ENCODE measurements at regions not wholly inside any gene's neighbourhood (a gene's known extent, or its start where the extent isn't known, plus 50 kb on each side); places are given as distances from the start of the nearest gene placed in this dataset.
"Not testable (repeated sequence)": the region's sequence is repeated elsewhere in the genome, so short reads cannot be mapped to it uniquely, and the experiment has no call there.

- no peaks in the 10 kb centered on the region for H3K4me1 Mint-ChIP-seq (ENCODE audit: low read depth, unreplicated experiment)
- no peaks in the 10 kb centered on the region for H3K36me3 Mint-ChIP-seq (ENCODE audit: low read depth, unreplicated experiment)
- no peaks in the 10 kb centered on the region for H4K20me1 ChIP-seq (ENCODE audit: insufficient read depth, low read length)
- H2AFZ ChIP-seq (ENCODE audit: low read depth, low read length), result no peak overlapping the region
- no peak overlapping the region for H3K4me3 Mint-ChIP-seq (ENCODE audit: unreplicated experiment)
- peaks cover 6% of the 10 kb centered on the region for H3K9me3 Mint-ChIP-seq (ENCODE audit: unreplicated experiment)
- DNase-seq (ENCODE audit: low read depth), result no peak
- TF ChIP-seq EZH2 (IDR thresholded peaks at IDR 0.05; ENCODE audit: insufficient read depth, low read length) (no peak), CTCF (IDR thresholded peaks at IDR 0.05; ENCODE audit: insufficient read depth, low read depth, low read length) (no peak)
- no peak overlapping the region for H3K9ac ChIP-seq (ENCODE audit: low read length)
- no peak overlapping the region for H3K27ac ChIP-seq (ENCODE audit: low read depth, low read length)
- H3K79me2 ChIP-seq (ENCODE audit: insufficient read depth, low read length), result no peaks in the 10 kb centered on the region
- no peak overlapping the region for H3K27ac Mint-ChIP-seq (ENCODE audit: unreplicated experiment)
- H3K27me3 ChIP-seq (ENCODE audit: insufficient read depth, low read length), result no peaks in the 10 kb centered on the region
- no peaks in the 10 kb centered on the region for H3K27me3 Mint-ChIP-seq (ENCODE audit: low read depth, unreplicated experiment)
- no peak overlapping the region for H3K4me3 ChIP-seq (ENCODE audit: insufficient read depth, low read depth, low read length)
- no peaks in the 10 kb centered on the region for H3K9me3 ChIP-seq (ENCODE audit: insufficient read depth, low read depth, low read length)
- H3K4me2 ChIP-seq (ENCODE audit: low read length), result no peak overlapping the region
- no peaks in the 10 kb centered on the region for H3K4me1 ChIP-seq (ENCODE audit: insufficient read depth, low read length)
- no peak for FAIRE-seq
- H3K36me3 ChIP-seq (ENCODE audit: insufficient read depth, low read length), result no peaks in the 10 kb centered on the region
These were observed 551.0 kb downstream of the KIF4B start for GRCh38 chr5:155564541-155564940.

DNA sequence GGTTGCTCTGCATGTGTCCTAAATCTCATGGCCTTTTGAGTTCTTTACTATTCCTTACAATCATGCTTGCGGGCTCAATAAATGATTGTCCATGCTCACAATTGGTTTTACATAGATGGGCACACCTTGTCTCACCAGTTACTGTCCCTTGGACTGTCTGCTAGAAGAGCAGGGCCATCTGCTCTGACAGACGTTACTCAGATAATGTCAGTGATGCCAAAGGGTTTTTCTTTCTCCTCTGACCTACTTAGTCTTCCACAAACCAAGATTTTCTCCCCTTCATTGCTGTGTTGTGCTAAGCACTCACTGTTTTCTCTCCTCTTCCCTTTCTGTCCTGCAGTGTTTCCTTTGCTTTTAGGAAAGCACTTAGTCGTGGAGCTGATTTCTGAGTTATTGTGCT lies 562.3 kb downstream of the KIF4B start:
- H3K27ac ChIP-seq (ENCODE audit: low read depth, low read length), result no peak overlapping the region
- FAIRE-seq (no peak), DNase-seq (ENCODE audit: low read depth) (no peak)
- Mint-ChIP-seq H3K36me3 (ENCODE audit: low read depth, unreplicated experiment) (no peaks in the 10 kb centered on the region), H3K4me1 (ENCODE audit: low read depth, unreplicated experiment) (no peaks in the 10 kb centered on the region), H3K27me3 (ENCODE audit: low read depth, unreplicated experiment) (no peaks in the 10 kb centered on the region), H3K4me3 (ENCODE audit: unreplicated experiment) (no peak overlapping the region), H3K27ac (ENCODE audit: unreplicated experiment) (no peak overlapping the region), H3K9me3 (ENCODE audit: unreplicated experiment) (no peaks in the 10 kb centered on the region)
- no peak overlapping the region for H2AFZ ChIP-seq (ENCODE audit: low read depth, low read length)
- H3K4me3 ChIP-seq (ENCODE audit: insufficient read depth, low read depth, low read length), result no peak overlapping the region
- no peaks in the 10 kb centered on the region for H4K20me1 ChIP-seq (ENCODE audit: insufficient read depth, low read length)
- no peaks in the 10 kb centered on the region for H3K79me2 ChIP-seq (ENCODE audit: insufficient read depth, low read length)
- H3K9ac ChIP-seq (ENCODE audit: low read length), result no peak overlapping the region
- no peak for TF ChIP-seq CTCF (IDR thresholded peaks at IDR 0.05; ENCODE audit: insufficient read depth, low read depth, low read length)
- TF ChIP-seq EZH2 (IDR thresholded peaks at IDR 0.05; ENCODE audit: insufficient read depth, low read length), result no peak
- H3K9me3 ChIP-seq (ENCODE audit: insufficient read depth, low read depth, low read length), result no peaks in the 10 kb centered on the region
- no peaks in the 10 kb centered on the region for H3K27me3 ChIP-seq (ENCODE audit: insufficient read depth, low read length)
- no peak overlapping the region for H3K4me2 ChIP-seq (ENCODE audit: low read length)
- H3K4me1 ChIP-seq (ENCODE audit: insufficient read depth, low read length), result no peaks in the 10 kb centered on the region
- H3K36me3 ChIP-seq (ENCODE audit: insufficient read depth, low read length), result no peaks in the 10 kb centered on the region

DNA sequence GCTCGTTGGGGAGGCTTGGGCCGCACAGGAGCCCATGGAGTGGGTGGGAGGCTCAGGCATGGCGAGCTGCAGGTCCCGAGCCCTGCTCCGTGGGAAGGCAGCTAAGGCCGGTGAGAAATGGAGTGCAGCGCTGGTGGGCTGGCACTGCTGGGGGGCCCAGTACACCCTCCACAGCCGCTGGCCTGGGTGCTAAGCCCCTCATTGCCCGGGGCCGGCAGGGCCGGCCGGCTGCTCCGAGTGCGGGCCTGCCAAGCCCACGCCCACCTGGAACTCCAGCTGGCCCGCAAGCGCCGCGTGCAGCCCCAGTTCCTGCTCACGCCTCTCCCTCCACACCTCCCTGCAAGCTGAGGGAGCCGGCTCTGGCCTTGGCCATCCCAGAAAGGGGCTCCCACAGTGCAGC lies 573.3 kb downstream of the KIF4B start:
- H3K4me1 Mint-ChIP-seq (ENCODE audit: low read depth, unreplicated experiment); H3K27me3 Mint-ChIP-seq (ENCODE audit: low read depth, unreplicated experiment); FAIRE-seq: not testable (repeated sequence)

More for the DNA sequence above, 573.3 kb downstream of the KIF4B start:
- not testable (repeated sequence) for H3K9ac ChIP-seq (ENCODE audit: low read length); H2AFZ ChIP-seq (ENCODE audit: low read depth, low read length); H3K27ac Mint-ChIP-seq (ENCODE audit: unreplicated experiment); H3K9me3 ChIP-seq (ENCODE audit: insufficient read depth, low read depth, low read length); H3K36me3 ChIP-seq (ENCODE audit: insufficient read depth, low read length); H3K27ac ChIP-seq (ENCODE audit: low read depth, low read length); H3K27me3 ChIP-seq (ENCODE audit: insufficient read depth, low read length); DNase-seq (ENCODE audit: low read depth); H3K4me2 ChIP-seq (ENCODE audit: low read length); H3K4me1 ChIP-seq (ENCODE audit: insufficient read depth, low read length); H3K36me3 Mint-ChIP-seq (ENCODE audit: low read depth, unreplicated experiment); H3K9me3 Mint-ChIP-seq (ENCODE audit: unreplicated experiment); H3K4me3 ChIP-seq (ENCODE audit: insufficient read depth, low read depth, low read length); H3K79me2 ChIP-seq (ENCODE audit: insufficient read depth, low read length); H3K4me3 Mint-ChIP-seq (ENCODE audit: unreplicated experiment); H4K20me1 ChIP-seq (ENCODE audit: insufficient read depth, low read length)

Measured in astrocyte (in vitro differentiated cells and primary cell).